ENCODE measurements at regions not wholly inside any gene's neighbourhood (a gene's known extent, or its start where the extent isn't known, plus 50 kb on each side); places are given as distances from the start of the nearest gene placed in this dataset.

- no peak for TF ChIP-seq CTCF (IDR thresholded peaks at IDR 0.05 in 8 of 11, conservative IDR thresholded peaks at IDR 0.05 in 3 of 11)
- no peak for TF ChIP-seq POLR2A (IDR thresholded peaks at IDR 0.05)
- no peak for TF ChIP-seq POLR2AphosphoS5 (IDR thresholded peaks at IDR 0.05)
These were observed 176.6 kb downstream of the IL20RB start for GRCh38 chr3:137134431-137134830.
